Karpas-422 (cell line): ENCODE measurements at regions not wholly inside any gene's neighbourhood (a gene's known extent, or its start where the extent isn't known, plus 50 kb on each side); places are given as distances from the start of the nearest gene placed in this dataset.
A peak's percentile ranks its signal among the peaks of the same experiment; 100 is the strongest.

Source experiments
- DNase-seq: peaks from one replicate; pipeline ENCODE4 v3.0.0-alpha.2; 2015
- H2AFZ ChIP-seq: fragments of 200-600 bp; sonication (generic); 2 replicates; pipeline ENCODE4 v1.6.1; 2014; ENCODE audit warnings: antibody characterized with exemption, low read length, mixed read lengths
- H3K27ac ChIP-seq: fragments of 200-600 bp; sonication (generic); 2 replicates; pipeline ENCODE4 v1.5.1; 2014; ENCODE audit warnings: mild to moderate bottlenecking, low read length, moderate library complexity
- H3K27me3 ChIP-seq: fragments of 200-600 bp; sonication (generic); 2 replicates; pipeline ENCODE4 v1.6.1; 2014; ENCODE audit warnings: low read length, mixed read lengths
- H3K36me3 ChIP-seq: fragments of 200-600 bp; sonication (generic); 2 replicates; pipeline ENCODE4 v1.6.1; 2014; ENCODE audit warnings: low read length, mixed read lengths; ENCODE audit not compliant: insufficient read depth
- H3K4me1 ChIP-seq: fragments of 200-600 bp; sonication (generic); 2 replicates; pipeline ENCODE4 v1.6.1; 2014; ENCODE audit warnings: mild to moderate bottlenecking, low read length, mixed read lengths
- H3K4me2 ChIP-seq: fragments of 200-600 bp; sonication (generic); 2 replicates; pipeline ENCODE4 v1.6.1; 2014; ENCODE audit warnings: low read length, low read depth, mild to moderate bottlenecking; ENCODE audit not compliant: poor library complexity, severe bottlenecking
- H3K4me3 ChIP-seq: fragments of 200-600 bp; sonication (generic); 2 replicates; pipeline ENCODE4 v1.5.1; 2014; ENCODE audit warnings: mild to moderate bottlenecking, antibody characterized with exemption, low read length, mixed read lengths
- H3K79me2 ChIP-seq: fragments of 200-600 bp; sonication (generic); 2 replicates; pipeline ENCODE4 v1.6.1; 2014; ENCODE audit warnings: mild to moderate bottlenecking, low read length, mixed read lengths
- H3K9ac ChIP-seq: fragments of 200-600 bp; sonication (generic); 2 replicates; pipeline ENCODE4 v1.6.0; 2014; ENCODE audit warnings: low read length
- H3K9me2 ChIP-seq: fragments of 200-600 bp; sonication (generic), shearing (Covaris generic); replicated peaks from 2 replicates; pipeline ENCODE4 v1.6.0; 2014; ENCODE audit warnings: mild to moderate bottlenecking, low read length, moderate library complexity; ENCODE audit not compliant: insufficient read depth
- H3K9me3 ChIP-seq: fragments of 300-700, 200-600 bp; sonication (generic); 2 replicates; pipeline ENCODE4 v1.6.1; 2014; ENCODE audit warnings: low read length, mixed read lengths
- H4K20me1 ChIP-seq: fragments of 200-600 bp; sonication (generic); 2 replicates; pipeline ENCODE4 v1.6.1; 2014; ENCODE audit warnings: mild to moderate bottlenecking, antibody characterized with exemption, low read length, low read depth; ENCODE audit not compliant: insufficient read depth

DNA sequence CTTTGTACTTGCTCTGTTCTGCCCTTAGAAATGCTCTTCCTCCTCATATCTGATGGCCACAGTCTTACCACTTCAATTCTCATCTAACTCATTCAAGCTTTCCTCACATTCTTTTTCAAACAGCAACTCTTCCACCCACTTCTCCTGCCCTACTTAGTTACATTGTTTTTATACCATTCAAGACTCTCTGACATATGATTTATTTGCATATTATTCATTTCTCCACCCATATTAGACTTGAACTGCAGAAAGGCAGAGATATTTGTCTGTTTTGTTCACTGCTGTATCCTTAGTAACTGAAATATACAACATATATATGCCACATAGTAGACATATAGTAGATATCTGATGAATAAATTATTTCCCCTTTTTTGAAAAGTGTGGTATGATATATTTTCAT lies 95.5 kb upstream of the DCN start:
- H3K4me2 ChIP-seq: no peak overlapping the region
- H3K9me3 ChIP-seq: no peaks in the 10 kb centered on the region
- no peak overlapping the region for H3K4me3 ChIP-seq
- peaks cover 11% of the 10 kb centered on the region; the same call in 1 of the 2 replicates for H3K4me1 ChIP-seq
- H3K27ac ChIP-seq: no peak overlapping the region
- no peaks in the 10 kb centered on the region for H3K27me3 ChIP-seq
- H3K36me3 ChIP-seq: no peaks in the 10 kb centered on the region
- no peaks in the 10 kb centered on the region for H4K20me1 ChIP-seq
- H2AFZ ChIP-seq: no peak overlapping the region
- no peak for DNase-seq
- H3K9me2 ChIP-seq: no peaks in the 10 kb centered on the region
- no peaks in the 10 kb centered on the region for H3K79me2 ChIP-seq
- no peak overlapping the region for H3K9ac ChIP-seq

DNA sequence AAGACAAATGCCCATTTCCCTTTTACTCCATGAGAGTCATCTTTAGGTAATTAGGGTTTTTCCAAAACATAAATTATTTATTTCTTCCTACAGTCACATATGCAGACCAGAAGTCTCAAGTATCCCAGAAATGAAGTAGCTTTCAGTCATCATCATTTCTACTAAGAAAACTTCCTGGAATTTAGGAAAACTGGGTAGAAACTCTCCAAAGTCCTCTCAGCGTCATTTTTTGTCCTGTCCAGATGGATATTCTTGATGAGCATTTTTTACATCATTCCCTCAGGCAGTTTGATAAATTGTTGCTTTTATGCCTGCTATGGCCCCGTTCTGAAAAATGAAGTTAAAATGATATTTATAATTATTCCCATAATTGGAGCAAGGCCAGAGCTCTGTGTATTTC lies 93.9 kb upstream of the DCN start:
- Histone ChIP-seq H3K4me1 (peaks cover 11% of the 10 kb centered on the region; the same call in 1 of the 2 replicates), H3K27ac (no peak overlapping the region), H3K27me3 (no peaks in the 10 kb centered on the region), H3K4me2 (no peak overlapping the region), H3K4me3 (no peak overlapping the region), H3K9ac (no peak overlapping the region), H3K9me3 (no peaks in the 10 kb centered on the region), H2AFZ (no peak overlapping the region; the same call in 1 of the 2 replicates), H3K79me2 (no peaks in the 10 kb centered on the region), H3K9me2 (no peaks in the 10 kb centered on the region), H4K20me1 (no peaks in the 10 kb centered on the region), H3K36me3 (no peaks in the 10 kb centered on the region)
- no peak for DNase-seq

DNA sequence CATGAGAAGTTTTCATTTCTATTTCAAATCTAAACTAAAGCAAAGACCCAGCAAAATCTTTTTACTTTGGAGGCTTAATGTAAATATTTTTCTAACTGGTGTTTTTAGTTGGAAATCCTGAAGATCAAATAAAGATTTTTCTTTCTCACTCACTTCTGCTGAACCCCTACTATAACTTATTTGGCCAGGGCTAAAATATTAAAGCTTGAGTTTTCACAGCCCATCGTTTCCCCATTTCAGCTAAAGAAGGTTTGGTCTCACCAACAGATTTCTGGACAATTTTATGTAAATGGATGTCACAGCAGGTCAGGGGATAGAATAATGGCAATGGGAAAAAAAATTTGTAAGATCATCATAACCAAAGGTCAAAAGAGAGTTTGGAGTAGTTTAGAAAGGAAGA lies 92.7 kb upstream of the DCN start:
- Histone ChIP-seq H3K36me3 (no peaks in the 10 kb centered on the region), H3K9me3 (no peaks in the 10 kb centered on the region), H3K4me3 (no peak overlapping the region), H3K27me3 (no peaks in the 10 kb centered on the region), H3K4me2 (no peak overlapping the region), H4K20me1 (no peaks in the 10 kb centered on the region), H3K27ac (no peak overlapping the region), H3K9ac (no peak overlapping the region), H3K4me1 (peaks cover 11% of the 10 kb centered on the region; the same call in 1 of the 2 replicates), H3K9me2 (no peaks in the 10 kb centered on the region), H2AFZ (peak overlapping the region; percentile 8; the same call in 1 of the 2 replicates), H3K79me2 (no peaks in the 10 kb centered on the region)
- DNase-seq: no peak

DNA sequence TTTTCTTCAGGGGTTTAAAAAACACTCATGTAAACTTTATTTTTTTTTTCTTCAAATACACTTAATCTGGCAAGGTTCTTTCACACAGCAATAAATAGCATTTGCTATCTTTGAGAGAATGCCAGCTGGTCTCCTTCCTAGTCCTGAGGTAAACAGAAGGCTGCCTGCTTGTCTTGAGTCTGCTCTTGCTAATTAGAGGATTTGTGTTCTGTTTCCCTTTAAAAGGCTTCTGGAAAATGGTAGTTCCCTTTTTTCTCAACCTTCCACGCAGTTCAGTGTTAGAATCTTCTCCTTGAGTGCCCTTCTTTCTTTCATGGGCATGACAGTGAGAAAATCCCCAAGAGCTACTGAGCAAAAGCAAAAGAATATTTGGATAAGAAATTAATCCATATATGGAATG lies 92.3 kb upstream of the DCN start:
- no peak overlapping the region for H3K4me3 ChIP-seq
- no peak overlapping the region for H3K27ac ChIP-seq
- H3K4me2 ChIP-seq: no peak overlapping the region
- no peaks in the 10 kb centered on the region for H3K27me3 ChIP-seq
- no peaks in the 10 kb centered on the region for H3K9me3 ChIP-seq
- no peaks in the 10 kb centered on the region for H3K9me2 ChIP-seq
- H3K36me3 ChIP-seq: no peaks in the 10 kb centered on the region
- H3K9ac ChIP-seq: no peak overlapping the region
- no peak for DNase-seq
- H2AFZ ChIP-seq: peak overlapping the region; percentile 8; the same call in 1 of the 2 replicates
- H4K20me1 ChIP-seq: no peaks in the 10 kb centered on the region
- peaks cover 11% of the 10 kb centered on the region; the same call in 1 of the 2 replicates for H3K4me1 ChIP-seq
- H3K79me2 ChIP-seq: no peaks in the 10 kb centered on the region

DNA sequence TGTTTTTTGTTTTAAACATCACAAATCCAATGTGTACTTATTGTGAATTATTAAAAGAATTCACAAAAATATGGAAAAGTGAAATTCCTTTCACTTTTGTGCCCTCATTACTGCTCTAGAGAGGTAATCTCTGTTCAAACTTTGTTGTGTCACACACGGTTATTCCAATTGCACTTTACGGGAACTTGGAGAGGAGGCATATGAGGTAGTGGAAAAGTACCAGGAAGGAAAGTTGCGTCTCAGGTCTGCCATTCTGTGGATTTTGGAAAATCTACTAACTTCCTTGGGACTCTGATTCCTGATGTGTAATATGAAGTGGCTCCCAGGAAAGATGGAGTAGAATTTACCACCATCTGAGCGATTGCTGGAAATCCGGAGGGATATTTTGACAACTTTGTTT lies 90.9 kb upstream of the DCN start:
- H3K27me3 ChIP-seq: no peaks in the 10 kb centered on the region
- H3K79me2 ChIP-seq: no peaks in the 10 kb centered on the region
- no peak overlapping the region for H3K27ac ChIP-seq
- no peaks in the 10 kb centered on the region for H4K20me1 ChIP-seq
- H3K4me3 ChIP-seq: no peak overlapping the region
- no peak overlapping the region for H3K4me2 ChIP-seq
- H2AFZ ChIP-seq: no peak overlapping the region
- peaks cover 24% of the 10 kb centered on the region for H3K4me1 ChIP-seq
- DNase-seq: no peak
- H3K9ac ChIP-seq: no peak overlapping the region
- H3K9me2 ChIP-seq: no peaks in the 10 kb centered on the region
- no peaks in the 10 kb centered on the region for H3K36me3 ChIP-seq
- H3K9me3 ChIP-seq: no peaks in the 10 kb centered on the region

DNA sequence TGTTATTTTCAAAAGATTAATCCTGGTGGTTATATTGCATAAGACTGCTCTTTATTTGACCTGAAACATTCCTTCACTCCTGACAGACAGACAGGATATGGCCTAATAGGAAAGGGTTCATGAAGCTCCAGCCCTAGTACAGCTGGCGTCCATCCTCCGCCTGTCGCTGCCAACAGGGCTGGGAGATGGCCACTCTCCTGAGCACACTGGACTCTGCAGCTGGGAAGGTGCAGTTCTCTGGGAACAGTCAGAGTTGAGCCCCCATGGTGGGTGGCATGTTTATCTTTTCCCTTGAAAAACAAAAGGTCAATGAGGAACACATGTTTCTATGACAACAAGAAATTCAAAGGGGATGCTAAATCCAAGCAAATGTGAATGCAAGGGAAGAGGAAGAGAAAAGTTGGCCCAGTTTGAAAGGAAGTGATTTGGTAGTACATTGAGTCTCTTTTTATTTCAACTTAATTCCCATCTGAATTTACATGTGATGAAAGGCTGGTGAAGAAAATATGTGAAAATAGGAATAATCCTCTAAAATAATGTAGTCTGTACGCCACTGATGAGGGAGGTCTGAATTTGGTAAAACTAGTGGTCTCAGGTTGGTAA lies 89.9 kb upstream of the DCN start:
- Histone ChIP-seq H3K9me3 (no peaks in the 10 kb centered on the region), H3K4me3 (no peak overlapping the region), H2AFZ (no peak overlapping the region), H3K27ac (no peak overlapping the region), H3K9me2 (no peaks in the 10 kb centered on the region), H4K20me1 (no peaks in the 10 kb centered on the region), H3K27me3 (no peaks in the 10 kb centered on the region), H3K79me2 (no peaks in the 10 kb centered on the region), H3K4me2 (no peak overlapping the region), H3K36me3 (no peaks in the 10 kb centered on the region), H3K9ac (no peak overlapping the region), H3K4me1 (peaks cover 24% of the 10 kb centered on the region)
- no peak for DNase-seq

DNA sequence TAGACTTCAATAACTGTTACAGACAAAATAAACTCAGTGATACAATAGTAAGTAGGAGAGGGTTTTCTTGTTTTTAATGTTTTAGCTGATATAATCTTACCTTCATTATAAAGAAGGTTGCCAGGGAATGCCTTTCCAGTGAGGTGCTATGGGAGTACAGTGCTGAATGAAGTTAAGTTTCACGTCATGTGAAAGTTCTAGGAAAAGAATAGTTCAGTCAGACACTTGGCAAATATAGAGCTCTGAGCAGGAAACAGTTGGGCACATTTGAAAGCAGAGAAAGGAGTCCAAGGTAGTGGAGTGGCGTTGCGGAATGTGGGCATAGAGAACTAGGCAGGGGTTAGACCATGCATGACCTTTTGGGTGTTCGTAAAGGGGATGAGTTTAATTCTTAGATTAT lies 88.6 kb upstream of the DCN start:
- no peak for DNase-seq
- H3K9me3 ChIP-seq: no peaks in the 10 kb centered on the region
- no peak overlapping the region for H3K27ac ChIP-seq

DNA sequence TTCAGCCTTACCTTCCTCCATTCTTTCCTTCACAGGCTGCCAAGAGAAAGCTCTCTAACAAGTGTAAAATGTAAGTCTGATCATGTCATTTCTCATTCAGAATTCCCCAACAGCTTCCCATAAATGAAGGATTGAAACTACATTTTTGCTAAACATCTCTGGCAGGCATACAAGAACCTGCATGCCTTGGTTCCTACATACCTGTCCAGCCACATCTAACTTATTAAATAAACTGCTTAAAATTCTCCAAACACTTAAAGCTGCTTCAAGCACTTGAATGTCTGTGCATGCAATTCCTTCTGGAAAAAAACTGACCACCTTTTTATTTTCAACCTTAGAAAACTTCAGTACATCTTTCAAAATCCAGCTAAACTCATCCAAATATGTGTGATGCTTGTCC lies 84.4 kb upstream of the DCN start:
- no peak overlapping the region for H3K9ac ChIP-seq
- H3K9me3 ChIP-seq: no peaks in the 10 kb centered on the region
- H3K9me2 ChIP-seq: no peaks in the 10 kb centered on the region
- peaks cover 13% of the 10 kb centered on the region for H3K4me1 ChIP-seq
- H3K27ac ChIP-seq: no peak overlapping the region
- no peaks in the 10 kb centered on the region for H3K36me3 ChIP-seq
- H4K20me1 ChIP-seq: no peaks in the 10 kb centered on the region
- no peaks in the 10 kb centered on the region for H3K79me2 ChIP-seq
- no peak overlapping the region for H3K4me3 ChIP-seq
- H3K4me2 ChIP-seq: no peak overlapping the region
- no peaks in the 10 kb centered on the region for H3K27me3 ChIP-seq
- no peak for DNase-seq
- H2AFZ ChIP-seq: no peak overlapping the region

More for the DNA sequence above, 88.6 kb upstream of the DCN start:
- no peak overlapping the region for H3K4me3 ChIP-seq
- H2AFZ ChIP-seq: no peak overlapping the region
- H3K4me2 ChIP-seq: no peak overlapping the region
- no peaks in the 10 kb centered on the region for H3K36me3 ChIP-seq
- no peaks in the 10 kb centered on the region for H3K9me2 ChIP-seq
- no peaks in the 10 kb centered on the region for H4K20me1 ChIP-seq
- H3K79me2 ChIP-seq: no peaks in the 10 kb centered on the region
- H3K27me3 ChIP-seq: no peaks in the 10 kb centered on the region
- peaks cover 24% of the 10 kb centered on the region for H3K4me1 ChIP-seq
- H3K9ac ChIP-seq: no peak overlapping the region
